Bronchial epithelial cell (primary cell): ENCODE measurements at regions not wholly inside any gene's neighbourhood (a gene's known extent, or its start where the extent isn't known, plus 50 kb on each side); places are given as distances from the start of the nearest gene placed in this dataset.

ENCODE experiments used
- DNase-seq: peaks from one replicate; pipeline ENCODE4 v3.0.0-alpha.2; 2010; ENCODE audit warnings: low read depth
- FAIRE-seq: peaks from 2 replicates; lab custom pipeline; 2011; peaks lifted over from hg19 to GRCh38; lab: Jason Lieb, UNC
- H3K27me3 ChIP-seq: 2 replicates; pipeline ENCODE4 v1.5.1; 2011; ENCODE audit warnings: low read length; ENCODE audit not compliant: control insufficient read depth, insufficient read depth
- H3K36me3 ChIP-seq: 2 replicates; pipeline ENCODE4 v1.5.1; 2011; ENCODE audit warnings: low read length; ENCODE audit not compliant: control insufficient read depth, insufficient read depth
- H3K4me3 ChIP-seq: 2 replicates; pipeline ENCODE4 v1.5.1; 2011; ENCODE audit warnings: mild to moderate bottlenecking, low read depth, low read length, control low read depth
- CTCF ChIP-seq: IDR thresholded peaks from 2 replicates; pipeline ENCODE4 v1.5.1; 2011; ENCODE audit warnings: mild to moderate bottlenecking, moderate library complexity, low read length, control low read depth, inconsistent platforms; ENCODE audit not compliant: insufficient read depth, severe bottlenecking

DNA sequence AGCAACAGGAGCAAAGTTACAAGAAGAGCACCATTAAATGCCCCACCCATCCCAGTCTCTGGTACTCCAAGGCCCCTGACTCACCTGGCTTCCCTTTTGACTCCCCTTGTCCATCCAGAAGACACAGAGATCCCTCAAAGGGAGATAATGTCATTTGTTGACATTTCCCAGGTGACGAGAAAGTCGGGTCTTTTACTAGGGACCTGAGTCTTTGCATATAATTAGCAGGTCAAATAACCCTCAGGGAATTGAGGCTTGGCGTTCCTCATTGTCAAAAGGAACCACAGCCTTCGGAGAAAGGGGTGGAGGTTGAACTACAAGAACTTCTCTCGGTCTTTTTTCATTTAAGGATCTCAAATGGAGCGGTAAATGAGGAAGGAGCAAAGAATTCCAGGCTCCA is 133.2 kb downstream of the PROX1 start:
- no peak for TF ChIP-seq CTCF
- H3K4me3 ChIP-seq = no peak overlapping the region
- DNase-seq (no peak), FAIRE-seq (no peak)
- no peaks in the 10 kb centered on the region for H3K36me3 ChIP-seq
- no peaks in the 10 kb centered on the region for H3K27me3 ChIP-seq

DNA sequence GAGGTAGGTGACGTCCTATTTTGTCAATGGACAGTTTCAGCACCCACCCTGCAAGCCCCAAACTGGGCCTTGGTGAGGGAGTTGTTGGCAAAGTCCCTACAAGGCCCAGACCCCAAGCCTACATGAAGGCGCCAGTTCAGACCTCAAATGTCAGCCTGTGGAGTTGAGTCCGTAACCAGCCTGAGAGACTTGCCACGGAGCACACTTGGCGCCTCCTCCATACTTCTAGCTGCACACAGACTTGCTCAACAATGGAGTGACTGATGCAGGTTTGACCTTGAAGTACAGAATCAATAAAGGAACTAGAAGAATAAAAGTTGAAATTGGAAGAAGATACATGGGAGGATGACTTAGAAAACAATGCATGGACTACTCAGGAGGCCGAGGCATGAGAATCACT is 134.3 kb downstream of the PROX1 start:
- FAIRE-seq (peak; percentile 55), DNase-seq (no peak)
- TF ChIP-seq CTCF = no peak
- Histone ChIP-seq H3K36me3 (no peaks in the 10 kb centered on the region), H3K4me3 (no peak overlapping the region), H3K27me3 (no peaks in the 10 kb centered on the region)

GRCh38 chr1:214123061-214123784 is 135.4 kb downstream of the PROX1 start:
- Histone ChIP-seq H3K4me3 (no peak overlapping the region), H3K27me3 (no peaks in the 10 kb centered on the region), H3K36me3 (no peaks in the 10 kb centered on the region)
- peak; percentile 66 for TF ChIP-seq CTCF
- FAIRE-seq (no peak), DNase-seq (peak; percentile 84)

- Histone ChIP-seq H3K4me3 (no peak overlapping the region), H3K27me3 (no peaks in the 10 kb centered on the region), H3K36me3 (no peaks in the 10 kb centered on the region)
- FAIRE-seq (no peak), DNase-seq (no peak)
- TF ChIP-seq CTCF = no peak
Measured at GRCh38 chr1:214124281-214124805, 136.6 kb downstream of the PROX1 start.

GRCh38 chr1:214124915-214125314 is 137.1 kb downstream of the PROX1 start:
- H3K4me3 ChIP-seq = no peak overlapping the region
- no peak for TF ChIP-seq CTCF
- no peaks in the 10 kb centered on the region for H3K36me3 ChIP-seq
- no peak for FAIRE-seq
- no peak for DNase-seq
- H3K27me3 ChIP-seq = no peaks in the 10 kb centered on the region
